ENCODE measurements at regions not wholly inside any gene's neighbourhood (a gene's known extent, or its start where the extent isn't known, plus 50 kb on each side); places are given as distances from the start of the nearest gene placed in this dataset.

GRCh38 chr6:148212366-148212765 is 130.3 kb upstream of the SASH1 start:
- TF ChIP-seq YY1 (IDR thresholded peaks at IDR 0.05; ENCODE audit: low read depth) (no peak), EGR1 (IDR thresholded peaks at IDR 0.05) (no peak), ZBTB7A (IDR thresholded peaks at IDR 0.05; ENCODE audit: low read depth) (no peak), USF1 (IDR thresholded peaks at IDR 0.05) (no peak), TCF12 (IDR thresholded peaks at IDR 0.05; ENCODE audit: low read depth) (no peak), FOXM1 (IDR thresholded peaks at IDR 0.05; ENCODE audit: borderline replicate concordance, low read depth) (no peak), NFIC (IDR thresholded peaks at IDR 0.05) (no peak), EP300 (IDR thresholded peaks at IDR 0.05; ENCODE audit: borderline replicate concordance) (no peak), CREB1 (IDR thresholded peaks at IDR 0.05; ENCODE audit: low read depth) (no peak)
- TF ChIP-seq, protein P1, sequence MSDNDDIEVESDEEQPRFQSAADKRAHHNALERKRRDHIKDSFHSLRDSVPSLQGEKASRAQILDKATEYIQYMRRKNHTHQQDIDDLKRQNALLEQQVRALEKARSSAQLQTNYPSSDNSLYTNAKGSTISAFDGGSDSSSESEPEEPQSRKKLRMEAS (IDR thresholded peaks at IDR 0.05) = no peak

- TF ChIP-seq EP300 (IDR thresholded peaks at IDR 0.05; ENCODE audit: borderline replicate concordance) = no peak
Observed at GRCh38 chr6:148213366-148213765, 129.3 kb upstream of the SASH1 start.

GRCh38 chr6:148214667-148215066 is 128.0 kb upstream of the SASH1 start:
- no peak for TF ChIP-seq FOXM1 (IDR thresholded peaks at IDR 0.05; ENCODE audit: borderline replicate concordance, low read depth)
- TF ChIP-seq, protein P2, sequence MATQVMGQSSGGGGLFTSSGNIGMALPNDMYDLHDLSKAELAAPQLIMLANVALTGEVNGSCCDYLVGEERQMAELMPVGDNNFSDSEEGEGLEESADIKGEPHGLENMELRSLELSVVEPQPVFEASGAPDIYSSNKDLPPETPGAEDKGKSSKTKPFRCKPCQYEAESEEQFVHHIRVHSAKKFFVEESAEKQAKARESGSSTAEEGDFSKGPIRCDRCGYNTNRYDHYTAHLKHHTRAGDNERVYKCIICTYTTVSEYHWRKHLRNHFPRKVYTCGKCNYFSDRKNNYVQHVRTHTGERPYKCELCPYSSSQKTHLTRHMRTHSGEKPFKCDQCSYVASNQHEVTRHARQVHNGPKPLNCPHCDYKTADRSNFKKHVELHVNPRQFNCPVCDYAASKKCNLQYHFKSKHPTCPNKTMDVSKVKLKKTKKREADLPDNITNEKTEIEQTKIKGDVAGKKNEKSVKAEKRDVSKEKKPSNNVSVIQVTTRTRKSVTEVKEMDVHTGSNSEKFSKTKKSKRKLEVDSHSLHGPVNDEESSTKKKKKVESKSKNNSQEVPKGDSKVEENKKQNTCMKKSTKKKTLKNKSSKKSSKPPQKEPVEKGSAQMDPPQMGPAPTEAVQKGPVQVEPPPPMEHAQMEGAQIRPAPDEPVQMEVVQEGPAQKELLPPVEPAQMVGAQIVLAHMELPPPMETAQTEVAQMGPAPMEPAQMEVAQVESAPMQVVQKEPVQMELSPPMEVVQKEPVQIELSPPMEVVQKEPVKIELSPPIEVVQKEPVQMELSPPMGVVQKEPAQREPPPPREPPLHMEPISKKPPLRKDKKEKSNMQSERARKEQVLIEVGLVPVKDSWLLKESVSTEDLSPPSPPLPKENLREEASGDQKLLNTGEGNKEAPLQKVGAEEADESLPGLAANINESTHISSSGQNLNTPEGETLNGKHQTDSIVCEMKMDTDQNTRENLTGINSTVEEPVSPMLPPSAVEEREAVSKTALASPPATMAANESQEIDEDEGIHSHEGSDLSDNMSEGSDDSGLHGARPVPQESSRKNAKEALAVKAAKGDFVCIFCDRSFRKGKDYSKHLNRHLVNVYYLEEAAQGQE (IDR thresholded peaks at IDR 0.05; ENCODE audit: low read depth) = no peak
- TF ChIP-seq ZBTB7A (IDR thresholded peaks at IDR 0.05; ENCODE audit: low read depth) = no peak
- TF ChIP-seq RAD21 (IDR thresholded peaks at IDR 0.05; ENCODE audit: low read depth) = no peak
- TF ChIP-seq CEBPB (IDR thresholded peaks at IDR 0.05) = no peak
- no peak for TF ChIP-seq YY1 (IDR thresholded peaks at IDR 0.05; ENCODE audit: low read depth)
- TF ChIP-seq CREB1 (IDR thresholded peaks at IDR 0.05; ENCODE audit: low read depth) = no peak
- TF ChIP-seq EGR1 (IDR thresholded peaks at IDR 0.05) = no peak
- no peak for TF ChIP-seq USF1 (IDR thresholded peaks at IDR 0.05)
- TF ChIP-seq NFIC (IDR thresholded peaks at IDR 0.05) = no peak
- TF ChIP-seq, protein P1 (IDR thresholded peaks at IDR 0.05) = no peak
- TF ChIP-seq EP300 (IDR thresholded peaks at IDR 0.05; ENCODE audit: borderline replicate concordance) = no peak
- TF ChIP-seq TCF12 (IDR thresholded peaks at IDR 0.05; ENCODE audit: low read depth) = no peak
- TF ChIP-seq TEAD4 (IDR thresholded peaks at IDR 0.05) = no peak
- no peak for TF ChIP-seq TAF1 (IDR thresholded peaks at IDR 0.05; ENCODE audit: low read depth)

- TF ChIP-seq FOXM1 (IDR thresholded peaks at IDR 0.05; ENCODE audit: borderline replicate concordance, low read depth) = no peak
- TF ChIP-seq CREB1 (IDR thresholded peaks at IDR 0.05; ENCODE audit: low read depth) = no peak
- no peak for TF ChIP-seq ZBTB7A (IDR thresholded peaks at IDR 0.05; ENCODE audit: low read depth)
- TF ChIP-seq TAF1 (IDR thresholded peaks at IDR 0.05; ENCODE audit: low read depth) = no peak
- no peak for TF ChIP-seq EP300 (IDR thresholded peaks at IDR 0.05; ENCODE audit: borderline replicate concordance)
- TF ChIP-seq YY1 (IDR thresholded peaks at IDR 0.05; ENCODE audit: low read depth) = no peak
- TF ChIP-seq, protein P1 (IDR thresholded peaks at IDR 0.05) = no peak
- TF ChIP-seq TEAD4 (IDR thresholded peaks at IDR 0.05) = no peak
- no peak for TF ChIP-seq CEBPB (IDR thresholded peaks at IDR 0.05)
- TF ChIP-seq RAD21 (IDR thresholded peaks at IDR 0.05; ENCODE audit: low read depth) = no peak
- no peak for TF ChIP-seq USF1 (IDR thresholded peaks at IDR 0.05)
- TF ChIP-seq EGR1 (IDR thresholded peaks at IDR 0.05) = no peak
- no peak for TF ChIP-seq TCF12 (IDR thresholded peaks at IDR 0.05; ENCODE audit: low read depth)
- TF ChIP-seq NFIC (IDR thresholded peaks at IDR 0.05) = no peak
- TF ChIP-seq, protein P2 (IDR thresholded peaks at IDR 0.05; ENCODE audit: low read depth) = no peak
Observed at GRCh38 chr6:148217051-148217450, 125.6 kb upstream of the SASH1 start.

- TF ChIP-seq TEAD4 (IDR thresholded peaks at IDR 0.05) = no peak
- TF ChIP-seq EP300 (IDR thresholded peaks at IDR 0.05; ENCODE audit: borderline replicate concordance) = no peak
- TF ChIP-seq USF1 (IDR thresholded peaks at IDR 0.05) = no peak
- no peak for TF ChIP-seq NFIC (IDR thresholded peaks at IDR 0.05)
- TF ChIP-seq EGR1 (IDR thresholded peaks at IDR 0.05) = no peak
- TF ChIP-seq, protein P2 (IDR thresholded peaks at IDR 0.05; ENCODE audit: low read depth) = no peak
- TF ChIP-seq ZBTB7A (IDR thresholded peaks at IDR 0.05; ENCODE audit: low read depth) = no peak
- no peak for TF ChIP-seq FOXM1 (IDR thresholded peaks at IDR 0.05; ENCODE audit: borderline replicate concordance, low read depth)
- TF ChIP-seq CREB1 (IDR thresholded peaks at IDR 0.05; ENCODE audit: low read depth) = no peak
- TF ChIP-seq TCF12 (IDR thresholded peaks at IDR 0.05; ENCODE audit: low read depth) = no peak
- TF ChIP-seq YY1 (IDR thresholded peaks at IDR 0.05; ENCODE audit: low read depth) = no peak
- no peak for TF ChIP-seq RAD21 (IDR thresholded peaks at IDR 0.05; ENCODE audit: low read depth)
- TF ChIP-seq, protein P1 (IDR thresholded peaks at IDR 0.05) = no peak
- no peak for TF ChIP-seq TAF1 (IDR thresholded peaks at IDR 0.05; ENCODE audit: low read depth)
Observed at GRCh38 chr6:148217921-148218320, 124.7 kb upstream of the SASH1 start.

All from Ishikawa (cell line).